H9 (cell line): ENCODE measurements at regions not wholly inside any gene's neighbourhood (a gene's known extent, or its start where the extent isn't known, plus 50 kb on each side); places are given as distances from the start of the nearest gene placed in this dataset.

Source experiments
- DNase-seq: peaks from one replicate; pipeline ENCODE4 v3.0.0-alpha.2; 2017
- H2AFZ ChIP-seq: one replicate; pipeline ENCODE4 v1.6.1; 2013; ENCODE audit warnings: mild to moderate bottlenecking, low read length, control low read depth, moderate library complexity
- H2AK5ac ChIP-seq: 2 replicates; pipeline ENCODE4 v1.6.1; 2013; ENCODE audit warnings: low read length, control low read depth, mixed read lengths; ENCODE audit not compliant: insufficient read length
- H2BK120ac ChIP-seq: one replicate; pipeline ENCODE4 v1.6.1; 2013; ENCODE audit warnings: low read depth, mild to moderate bottlenecking, low read length, control low read depth, inconsistent platforms; ENCODE audit not compliant: poor library complexity, severe bottlenecking
- H2BK12ac ChIP-seq: 2 replicates; pipeline ENCODE4 v1.6.1; 2013; ENCODE audit warnings: low read length, control low read depth, mixed read lengths, low read depth; ENCODE audit not compliant: insufficient read length
- H2BK15ac ChIP-seq: 2 replicates; pipeline ENCODE4 v1.6.1; 2013; ENCODE audit warnings: low read depth, low read length, control low read depth
- H2BK20ac ChIP-seq: one replicate; pipeline ENCODE4 v1.6.1; 2013; ENCODE audit warnings: low read depth, mild to moderate bottlenecking, low read length, control low read depth, inconsistent platforms; ENCODE audit not compliant: poor library complexity, severe bottlenecking
- H2BK5ac ChIP-seq: 2 replicates; pipeline ENCODE4 v1.6.1; 2013; ENCODE audit warnings: low read length, control low read depth, mixed read lengths; ENCODE audit not compliant: insufficient read length
- H3K14ac ChIP-seq: 2 replicates; pipeline ENCODE4 v1.6.1; 2013; ENCODE audit warnings: low read length, control low read depth; ENCODE audit not compliant: insufficient read depth
- H3K18ac ChIP-seq: 2 replicates; pipeline ENCODE4 v1.6.1; 2013; ENCODE audit warnings: low read depth, mild to moderate bottlenecking, mixed read lengths, low read length, control low read depth; ENCODE audit not compliant: insufficient read length
- H3K23ac ChIP-seq: 2 replicates; pipeline ENCODE4 v1.6.1; 2013; ENCODE audit warnings: low read length, control low read depth, mixed read lengths, low read depth; ENCODE audit not compliant: insufficient read length
- H3K23me2 ChIP-seq: 2 replicates; pipeline ENCODE4 v1.6.1; 2013; ENCODE audit warnings: low read depth, mild to moderate bottlenecking, mixed read lengths, low read length, control low read depth; ENCODE audit not compliant: insufficient read length, poor library complexity, severe bottlenecking
- H3K27ac ChIP-seq: 2 replicates; pipeline ENCODE4 v1.5.1; 2013; ENCODE audit warnings: low read length, control low read depth, mixed read lengths, low read depth; ENCODE audit not compliant: insufficient read length
- H3K27me3 ChIP-seq: 2 replicates; pipeline ENCODE4 v1.6.1; 2013; ENCODE audit warnings: low read length, control low read depth, inconsistent platforms; ENCODE audit not compliant: insufficient read depth
- H3K4ac ChIP-seq: 2 replicates; pipeline ENCODE4 v1.6.1; 2013; ENCODE audit warnings: low read depth, mild to moderate bottlenecking, control low read depth, inconsistent platforms, low read length, moderate library complexity
- H3K4me1 ChIP-seq: 2 replicates; pipeline ENCODE4 v1.6.1; 2013; ENCODE audit warnings: low read length, control low read depth, inconsistent platforms; ENCODE audit not compliant: insufficient read depth
- H3K4me2 ChIP-seq: 2 replicates; pipeline ENCODE4 v1.6.1; 2013; ENCODE audit warnings: low read length, control low read depth, mixed read lengths; ENCODE audit not compliant: insufficient read length, insufficient read depth
- H3K56ac ChIP-seq: 2 replicates; pipeline ENCODE4 v1.6.1; 2013; ENCODE audit warnings: low read depth, mild to moderate bottlenecking, mixed read lengths, low read length, control low read depth; ENCODE audit not compliant: insufficient read length
- H3K79me1 ChIP-seq: 2 replicates; pipeline ENCODE4 v1.6.1; 2013; ENCODE audit warnings: low read depth, mild to moderate bottlenecking, moderate library complexity, low read length, control low read depth, inconsistent platforms; ENCODE audit not compliant: insufficient read depth, poor library complexity, severe bottlenecking
- H3K79me2 ChIP-seq: 2 replicates; pipeline ENCODE4 v1.6.1; 2013; ENCODE audit warnings: low read length, control low read depth, inconsistent platforms; ENCODE audit not compliant: insufficient read depth
- H3K9ac ChIP-seq: 2 replicates; pipeline ENCODE4 v1.6.1; 2013; ENCODE audit warnings: low read length, control low read depth, mixed read lengths; ENCODE audit not compliant: insufficient read length; ENCODE audit errors: extremely low read depth
- H3K9me3 ChIP-seq: one replicate; pipeline ENCODE4 v1.6.1; 2013; ENCODE audit warnings: low read depth, low read length, inconsistent platforms; ENCODE audit not compliant: control insufficient read depth
- H3T11ph ChIP-seq: one replicate; pipeline ENCODE4 v1.6.1; 2013; ENCODE audit warnings: mild to moderate bottlenecking, low read length, control low read depth, inconsistent platforms
- H4K20me1 ChIP-seq: one replicate; pipeline ENCODE4 v1.6.1; 2013; ENCODE audit not compliant: control insufficient read depth, insufficient read length, insufficient read depth
- H4K5ac ChIP-seq: 2 replicates; pipeline ENCODE4 v1.6.1; 2013; ENCODE audit warnings: low read depth, mild to moderate bottlenecking, mixed read lengths, low read length, control low read depth; ENCODE audit not compliant: insufficient read length
- H4K8ac ChIP-seq: replicated peaks from 2 replicates; pipeline ENCODE4 v1.6.1; 2013; ENCODE audit warnings: low read length, control low read depth, mixed read lengths, low read depth; ENCODE audit not compliant: insufficient read length
- H4K91ac ChIP-seq: 2 replicates; pipeline ENCODE4 v1.6.1; 2013; ENCODE audit warnings: low read depth, mild to moderate bottlenecking, moderate library complexity, mixed read lengths, low read length, control low read depth; ENCODE audit not compliant: insufficient read length
- H3K27ac Mint-ChIP-seq, 3 experiments: 2 replicates in 2 of 3; 3 replicates in 1 of 3; pipeline ENCODE4 v1.8.0; 2020 to 2021; ENCODE audit warnings: mixed read lengths in 3 of 3, mild to moderate bottlenecking in 1 of 3, moderate library complexity in 1 of 3
- H3K27me3 Mint-ChIP-seq: 2 replicates; pipeline ENCODE4 v1.8.0; 2021; ENCODE audit warnings: low read depth, mild to moderate bottlenecking, moderate library complexity, mixed read lengths
- H3K36me3 Mint-ChIP-seq, 3 experiments: 2 replicates in 2 of 3; 3 replicates in 1 of 3; pipeline ENCODE4 v1.8.0; 2020 to 2021; ENCODE audit warnings: low read depth in 3 of 3, mixed read lengths in 3 of 3; ENCODE audit not compliant: insufficient read depth in 1 of 3
- H3K4me1 Mint-ChIP-seq, 2 experiments: 2 replicates each; pipeline ENCODE4 v1.8.0; 2020; ENCODE audit warnings: mixed read lengths in 2 of 2
- H3K4me3 Mint-ChIP-seq, 2 experiments: 2 replicates in 1 of 2; 3 replicates in 1 of 2; pipeline ENCODE4 v1.8.0; 2020 to 2021; ENCODE audit warnings: mild to moderate bottlenecking in 2 of 2, mixed read lengths in 2 of 2, moderate library complexity in 1 of 2
- H3K9me3 Mint-ChIP-seq, 2 experiments: 2 replicates in 1 of 2; 3 replicates in 1 of 2; pipeline ENCODE4 v1.8.0; 2020; ENCODE audit warnings: mild to moderate bottlenecking in 2 of 2, mixed read lengths in 2 of 2, moderate library complexity in 1 of 2
- CTCF ChIP-seq: fragments of 200-600 bp; sonication (generic); conservative IDR thresholded peaks from 3 replicates; pipeline ENCODE4 v1.8.0; 2021; ENCODE audit warnings: antibody characterized with exemption, mild to moderate bottlenecking
- WGBS: extraction: QIAGEN DNeasy Blood & Tissue Kit; methylation state at CpG from one replicate; pipeline ENCODE4 v1.1.7; 2013; ENCODE audit warnings: missing lambda C conversion rate, low lambda C conversion rate, mixed read lengths; ENCODE audit not compliant: insufficient read length; ENCODE audit errors: extremely low coverage; 5-methylcytosine and 5-hydroxymethylcytosine counted together

GRCh38 chr11:11706028-11706427 is 84.2 kb upstream of the GALNT18 start:
- Histone ChIP-seq H3K23me2 (no peaks in the 10 kb centered on the region), H2BK20ac (no peak overlapping the region), H3K14ac (no peak overlapping the region), H3K4me2 (no peak overlapping the region), H4K8ac (no peak overlapping the region), H4K91ac (no peak overlapping the region), H3T11ph (no peak overlapping the region), H3K18ac (no peak overlapping the region), H2AFZ (no peak overlapping the region), H3K9ac (no peak overlapping the region), H2BK12ac (no peak overlapping the region), H2BK120ac (no peak overlapping the region), H2BK15ac (no peak overlapping the region), H4K20me1 (no peaks in the 10 kb centered on the region), H3K27me3 (no peaks in the 10 kb centered on the region), H3K23ac (no peak overlapping the region), H3K79me2 (no peaks in the 10 kb centered on the region), H3K27ac (no peak overlapping the region), H4K5ac (no peak overlapping the region), H3K4ac (no peak overlapping the region), H3K79me1 (no peaks in the 10 kb centered on the region), H3K9me3 (no peaks in the 10 kb centered on the region), H3K56ac (no peak overlapping the region), H3K4me1 (no peaks in the 10 kb centered on the region), H2AK5ac (no peak overlapping the region), H2BK5ac (no peak overlapping the region)
- no peak overlapping the region for H3K4me3 Mint-ChIP-seq
- H3K9me3 Mint-ChIP-seq = no peaks in the 10 kb centered on the region
- peak; percentile 56 for DNase-seq
- H3K27me3 Mint-ChIP-seq = peaks cover 8% of the 10 kb centered on the region
- H3K27ac Mint-ChIP-seq = peak overlapping the region in 1 of 3 experiments; percentile 53; a peak in 1 of 7 replicates
- no CpG with 5 or more reads among the region's 4 CpGs for WGBS
- TF ChIP-seq CTCF = no peak
- H3K36me3 Mint-ChIP-seq = no peaks in the 10 kb centered on the region
- H3K4me1 Mint-ChIP-seq = peaks cover 0 to 5% of the 10 kb centered on the region in 2 experiments; a peak in 1 of 4 replicates
